ENCODE measurements at regions not wholly inside any gene's neighbourhood (a gene's known extent, or its start where the extent isn't known, plus 50 kb on each side); places are given as distances from the start of the nearest gene placed in this dataset.
"Not testable (repeated sequence)": the region's sequence is repeated elsewhere in the genome, so short reads cannot be mapped to it uniquely, and the experiment has no call there.

DNA sequence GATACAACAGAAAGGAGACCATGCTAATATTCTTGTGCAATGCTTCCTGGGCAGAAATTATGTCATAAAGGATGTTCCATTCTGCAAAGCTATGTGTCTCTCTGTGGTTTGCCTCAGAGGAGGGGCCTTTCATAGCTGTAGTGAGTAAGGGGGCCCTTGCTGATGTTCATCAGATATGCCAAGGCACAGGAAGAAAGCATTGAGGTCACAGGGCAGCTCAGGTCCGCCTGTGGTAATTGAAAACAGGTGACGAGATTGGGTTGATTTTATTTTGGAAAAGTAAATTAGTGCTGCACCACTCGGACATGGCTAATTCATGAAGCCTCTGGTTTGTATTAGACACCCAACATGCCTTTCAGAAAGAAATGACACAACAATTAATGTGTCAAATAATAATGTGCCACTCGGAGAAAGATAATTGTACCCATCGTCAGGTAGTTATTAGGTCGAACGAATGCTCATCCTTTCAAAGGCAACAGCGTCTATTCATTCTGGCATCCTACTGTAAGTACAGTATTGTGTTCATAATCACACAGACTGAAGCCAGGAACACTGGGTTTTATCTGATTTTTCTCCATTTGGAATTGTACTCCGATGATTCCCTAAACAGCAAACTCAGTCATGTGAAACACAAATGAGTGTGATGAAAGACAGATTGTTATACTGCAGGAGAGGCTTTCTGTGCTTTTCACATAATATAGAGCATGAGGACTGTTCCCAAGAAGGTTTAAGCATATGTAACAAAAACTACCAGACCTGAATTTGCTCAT, 421.6 kb upstream of the KLF12 start:
- no peaks in the 10 kb centered on the region for H3K4me1 Mint-ChIP-seq
- H3K27me3 Mint-ChIP-seq (ENCODE audit: low read depth) = no peaks in the 10 kb centered on the region
- no peaks in the 10 kb centered on the region for H3K9me3 Mint-ChIP-seq
- TF ChIP-seq, protein P1, sequence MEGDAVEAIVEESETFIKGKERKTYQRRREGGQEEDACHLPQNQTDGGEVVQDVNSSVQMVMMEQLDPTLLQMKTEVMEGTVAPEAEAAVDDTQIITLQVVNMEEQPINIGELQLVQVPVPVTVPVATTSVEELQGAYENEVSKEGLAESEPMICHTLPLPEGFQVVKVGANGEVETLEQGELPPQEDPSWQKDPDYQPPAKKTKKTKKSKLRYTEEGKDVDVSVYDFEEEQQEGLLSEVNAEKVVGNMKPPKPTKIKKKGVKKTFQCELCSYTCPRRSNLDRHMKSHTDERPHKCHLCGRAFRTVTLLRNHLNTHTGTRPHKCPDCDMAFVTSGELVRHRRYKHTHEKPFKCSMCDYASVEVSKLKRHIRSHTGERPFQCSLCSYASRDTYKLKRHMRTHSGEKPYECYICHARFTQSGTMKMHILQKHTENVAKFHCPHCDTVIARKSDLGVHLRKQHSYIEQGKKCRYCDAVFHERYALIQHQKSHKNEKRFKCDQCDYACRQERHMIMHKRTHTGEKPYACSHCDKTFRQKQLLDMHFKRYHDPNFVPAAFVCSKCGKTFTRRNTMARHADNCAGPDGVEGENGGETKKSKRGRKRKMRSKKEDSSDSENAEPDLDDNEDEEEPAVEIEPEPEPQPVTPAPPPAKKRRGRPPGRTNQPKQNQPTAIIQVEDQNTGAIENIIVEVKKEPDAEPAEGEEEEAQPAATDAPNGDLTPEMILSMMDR (IDR thresholded peaks at IDR 0.05; ENCODE audit: unreplicated experiment) = no peak
- no peak overlapping the region for H3K27ac Mint-ChIP-seq
- H3K4me3 Mint-ChIP-seq = no peak overlapping the region
- no peaks in the 10 kb centered on the region for H3K36me3 Mint-ChIP-seq
- DNase-seq (ENCODE audit: low spot score in 2 of 2, unreplicated experiment in 2 of 2) = no peak

DNA sequence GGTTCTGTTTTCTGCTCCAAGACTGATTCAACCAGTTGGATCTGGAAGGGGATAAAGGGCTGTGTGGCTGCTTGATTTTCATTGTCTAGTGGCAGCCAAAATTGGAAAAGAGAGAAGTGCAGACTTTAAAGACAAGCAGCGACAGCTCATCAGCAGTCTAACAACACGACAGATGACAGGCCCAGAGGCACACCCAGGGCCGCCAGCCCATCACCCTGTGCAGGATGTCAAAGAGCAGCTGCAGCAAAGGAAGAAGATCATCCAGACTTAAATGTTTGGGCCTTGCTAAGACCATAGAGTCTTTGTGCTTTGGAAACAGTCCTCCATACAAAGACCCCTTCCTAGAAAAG, 421.0 kb upstream of the KLF12 start:
- no peak for DNase-seq (ENCODE audit: low spot score in 2 of 2, unreplicated experiment in 2 of 2)
- Mint-ChIP-seq H3K9me3 (no peaks in the 10 kb centered on the region), H3K4me3 (no peak overlapping the region), H3K27me3 (ENCODE audit: low read depth) (no peaks in the 10 kb centered on the region), H3K36me3 (no peaks in the 10 kb centered on the region), H3K4me1 (no peaks in the 10 kb centered on the region), H3K27ac (no peak overlapping the region)
- TF ChIP-seq, protein P1 (IDR thresholded peaks at IDR 0.05; ENCODE audit: unreplicated experiment) = no peak

DNA sequence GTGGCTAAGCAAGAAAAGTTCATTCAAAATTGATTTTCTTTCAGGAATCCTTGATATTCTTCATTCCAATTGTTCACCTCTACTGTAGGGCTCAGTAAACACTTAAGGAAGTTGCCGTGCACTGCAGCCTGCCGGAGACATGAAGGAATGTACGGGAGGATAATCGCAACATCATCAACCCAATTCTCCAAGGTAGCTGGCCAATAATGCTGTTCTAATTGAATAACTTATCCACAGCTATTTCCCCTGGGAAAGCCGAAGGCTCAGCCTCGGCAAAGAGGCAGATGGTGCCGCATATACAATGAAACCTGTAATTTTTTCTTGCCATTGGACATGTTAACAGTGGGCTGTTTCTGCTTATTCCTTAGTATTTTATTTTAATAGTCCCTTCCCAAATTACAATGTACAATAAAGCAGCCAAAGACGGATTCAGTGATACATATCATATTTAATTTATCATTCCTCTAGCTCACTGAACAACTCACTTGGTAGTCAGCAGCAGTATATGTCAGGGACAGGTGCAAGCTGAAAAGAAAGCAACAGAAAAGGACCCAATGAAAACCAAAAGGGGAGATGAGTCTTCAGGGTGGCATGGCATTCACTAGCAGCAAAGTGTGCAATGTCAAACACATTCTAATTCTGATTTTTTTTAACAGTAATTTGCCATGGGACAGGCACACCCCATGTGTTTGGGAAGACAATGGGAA, 420.5 kb upstream of the KLF12 start:
- Mint-ChIP-seq H3K27me3 (ENCODE audit: low read depth) (no peaks in the 10 kb centered on the region), H3K36me3 (no peaks in the 10 kb centered on the region), H3K27ac (no peak overlapping the region), H3K9me3 (no peaks in the 10 kb centered on the region), H3K4me3 (no peak overlapping the region), H3K4me1 (no peaks in the 10 kb centered on the region)
- DNase-seq (ENCODE audit: low spot score in 2 of 2, unreplicated experiment in 2 of 2) = no peak
- TF ChIP-seq, protein P1 (IDR thresholded peaks at IDR 0.05; ENCODE audit: unreplicated experiment) = no peak

DNA sequence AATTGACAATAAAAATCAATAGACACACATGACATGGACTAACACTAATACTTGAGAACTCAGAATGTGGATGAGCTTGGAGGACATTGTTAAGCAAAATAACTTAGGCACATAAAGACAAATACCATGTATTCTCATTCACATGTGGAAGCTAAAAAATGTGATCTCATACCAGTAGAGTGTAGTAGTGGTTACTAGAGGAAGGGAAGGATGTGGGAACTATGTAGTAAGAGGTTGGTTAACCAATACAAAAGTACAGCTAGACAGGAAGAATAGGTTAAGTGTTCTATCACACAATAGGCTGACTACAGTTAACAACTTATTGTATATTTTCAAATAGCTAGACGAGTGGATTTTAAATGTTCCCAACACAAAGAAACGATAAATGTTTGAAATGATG, 415.8 kb upstream of the KLF12 start:
- Mint-ChIP-seq H3K27ac (no peak overlapping the region), H3K4me3 (no peak overlapping the region), H3K27me3 (ENCODE audit: low read depth) (no peaks in the 10 kb centered on the region), H3K9me3 (no peaks in the 10 kb centered on the region), H3K4me1 (no peaks in the 10 kb centered on the region), H3K36me3 (no peaks in the 10 kb centered on the region)
- TF ChIP-seq, protein P1 (IDR thresholded peaks at IDR 0.05; ENCODE audit: unreplicated experiment) = no peak
- no peak for DNase-seq (ENCODE audit: low spot score in 2 of 2, unreplicated experiment in 2 of 2)

DNA sequence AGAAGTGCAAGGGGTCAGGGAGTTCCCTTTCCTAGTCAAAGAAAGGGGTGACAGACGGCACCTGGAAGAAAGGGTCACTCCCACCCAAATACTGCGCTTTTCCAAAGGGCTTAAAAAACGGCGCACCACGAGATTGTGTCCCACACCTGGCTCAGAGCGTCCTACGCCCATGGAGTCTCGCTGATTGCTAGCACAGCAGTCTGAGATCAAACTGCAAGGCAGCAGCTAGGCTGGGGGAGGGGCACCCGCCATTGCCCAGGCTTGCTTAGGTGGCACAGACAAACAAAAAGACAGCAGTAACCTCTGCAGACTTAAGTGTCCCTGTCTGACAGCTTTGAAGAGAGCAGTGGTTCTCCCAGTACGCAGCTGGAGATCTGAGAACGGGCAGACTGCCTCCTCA, 402.4 kb upstream of the KLF12 start:
- H3K36me3 Mint-ChIP-seq; H3K27me3 Mint-ChIP-seq (ENCODE audit: low read depth); H3K27ac Mint-ChIP-seq; H3K4me3 Mint-ChIP-seq; DNase-seq (ENCODE audit: low spot score in 2 of 2, unreplicated experiment in 2 of 2); H3K9me3 Mint-ChIP-seq; H3K4me1 Mint-ChIP-seq: not testable (repeated sequence)

DNA sequence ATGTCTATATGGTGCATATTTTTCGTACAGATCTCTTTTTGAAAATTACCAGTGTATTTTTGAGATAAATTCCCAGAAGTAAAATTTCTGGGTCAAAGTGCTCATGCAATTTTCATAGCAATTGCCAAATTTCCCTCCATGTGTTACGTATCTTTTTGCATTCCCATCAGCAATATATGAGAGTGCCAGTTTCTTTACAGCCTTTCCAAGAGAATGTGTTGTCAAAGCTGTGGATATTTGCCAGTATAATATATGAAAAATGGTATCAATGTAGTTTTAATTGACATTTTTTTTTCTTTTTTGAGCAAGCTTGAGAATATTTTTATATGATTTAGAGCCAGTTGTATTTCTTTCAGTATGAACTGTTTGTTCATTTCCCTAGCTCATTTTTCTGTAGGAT, 399.0 kb upstream of the KLF12 start:
- Mint-ChIP-seq H3K4me3 (no peak overlapping the region), H3K27me3 (ENCODE audit: low read depth) (no peaks in the 10 kb centered on the region), H3K36me3 (no peaks in the 10 kb centered on the region), H3K9me3 (peaks cover 1% of the 10 kb centered on the region), H3K27ac (no peak overlapping the region), H3K4me1 (peaks cover 16% of the 10 kb centered on the region)
- no peak for DNase-seq (ENCODE audit: low spot score in 2 of 2, unreplicated experiment in 2 of 2)
- TF ChIP-seq, protein P1 (IDR thresholded peaks at IDR 0.05; ENCODE audit: unreplicated experiment) = no peak
